Body of pancreas (tissue), 4 donors: ENCODE measurements at regions not wholly inside any gene's neighbourhood (a gene's known extent, or its start where the extent isn't known, plus 50 kb on each side); places are given as distances from the start of the nearest gene placed in this dataset.

Experiments used
- ATAC-seq: fragments of 150-250 bp; one replicate; pipeline ENCODE4 v1.9.1; 2016
- DNase-seq, 4 donors: peaks; one replicate each; pipeline ENCODE4 v3.0.0-alpha.2; 2019
- H3K27ac ChIP-seq, 4 donors: fragments of 200-600 bp; sonication (generic); 1 replicate in 3 of 4; 2 replicates in 1 of 4; pipeline versions ENCODE4 v1.5.1 to v1.6.1; 2016 to 2019; ENCODE audit warnings: mild to moderate bottlenecking in 1 of 4, mixed read lengths in 1 of 4, moderate library complexity in 1 of 4
- H3K27me3 ChIP-seq, 2 donors: fragments of 200-600 bp; sonication (generic); one replicate each; pipeline ENCODE4 v1.6.0; 2016; ENCODE audit warnings: mild to moderate bottlenecking in 1 of 2
- H3K36me3 ChIP-seq, 2 donors: fragments of 200-600 bp; sonication (generic); replicated peaks in 1 of 2; 2 replicates each; pipeline ENCODE4 v1.5.1; 2016; ENCODE audit warnings: low read depth in 2 of 2; ENCODE audit not compliant: insufficient read depth in 1 of 2
- H3K4me1 ChIP-seq: fragments of 200-600 bp; sonication (generic); one replicate; pipeline ENCODE4 v1.6.0; 2016
- H3K4me3 ChIP-seq, 2 donors: fragments of 200-600 bp; sonication (generic); 1 replicate in 1 of 2; 2 replicates in 1 of 2; pipeline ENCODE4 v1.5.1; 2016 to 2019
- H3K9me3 ChIP-seq, 3 donors: fragments of 200-600 bp; sonication (generic); 1 replicate in 2 of 3; 2 replicates in 1 of 3; pipeline ENCODE4 v1.5.1; 2016
- CTCF ChIP-seq, 7 experiments: fragments of 450-650 bp in 4 of 7; fragments of 200-600 bp in 3 of 7; sonication (generic) in 3 of 7; IDR thresholded peaks; one replicate each; pipeline ENCODE4 v1.5.1; 2016 to 2019; ENCODE audit warnings: antibody characterized with exemption in 7 of 7
- POLR2A ChIP-seq, 3 donors: fragments of 450-650 bp; IDR thresholded peaks; one replicate each; pipeline ENCODE4 v1.6.1; 2016; ENCODE audit warnings: antibody characterized with exemption in 3 of 3, mild to moderate bottlenecking in 2 of 3
- WGBS, 2 donors: methylation state at CpG; one replicate each; pipeline ENCODE4 v1.1.5; 2017; 5-methylcytosine and 5-hydroxymethylcytosine counted together
- intact Hi-C: fragments of 100-400 bp; cut with DNase I; formaldehyde crosslinking; loops from one replicate; pipeline ENCODE4 v1.15.1; 2023

- Histone ChIP-seq H3K27ac (no peak overlapping the region), H3K36me3 (no peaks in the 10 kb centered on the region), H3K27me3 (no peaks in the 10 kb centered on the region), H3K4me1 (no peaks in the 10 kb centered on the region), H3K9me3 (no peaks in the 10 kb centered on the region), H3K4me3 (no peak overlapping the region)
- no peak for ATAC-seq
- DNase-seq, result no peak
- intact Hi-C loops, result no loop called here
- TF ChIP-seq POLR2A (IDR thresholded peaks at IDR 0.05) (no peak), CTCF (IDR thresholded peaks at IDR 0.05) (no peak)
- WGBS, 2 donors, result 84 to 86% methylated on average over 7 of the region's 7 CpGs
Measured at GRCh38 chr2:9710311-9710710, 79.5 kb upstream of the YWHAQ start.

GRCh38 chr2:9712263-9712662 is 81.5 kb upstream of the YWHAQ start:
- no peak for TF ChIP-seq POLR2A (IDR thresholded peaks at IDR 0.05)
- TF ChIP-seq CTCF (IDR thresholded peaks at IDR 0.05), result no peak
- WGBS, 2 donors, result 68 to 96% methylated on average over 9 to 10 of the region's 11 CpGs
- Histone ChIP-seq H3K36me3 (no peaks in the 10 kb centered on the region), H3K27me3 (no peaks in the 10 kb centered on the region), H3K4me3 (no peak overlapping the region), H3K9me3 (no peaks in the 10 kb centered on the region), H3K27ac (no peak overlapping the region), H3K4me1 (no peaks in the 10 kb centered on the region)
- DNase-seq (no peak), ATAC-seq (no peak)
- intact Hi-C loops, result no loop called here

- 88 to 89% methylated on average over 14 of the region's 14 CpGs for WGBS, 2 donors
- TF ChIP-seq CTCF (IDR thresholded peaks at IDR 0.05) (no peak), POLR2A (IDR thresholded peaks at IDR 0.05) (no peak)
- Histone ChIP-seq H3K4me1 (no peaks in the 10 kb centered on the region), H3K27me3 (no peaks in the 10 kb centered on the region), H3K4me3 (no peak overlapping the region), H3K9me3 (no peaks in the 10 kb centered on the region), H3K27ac (no peak overlapping the region), H3K36me3 (no peaks in the 10 kb centered on the region)
- DNase-seq, result no peak
- ATAC-seq, result no peak
- intact Hi-C loops, result no loop called here
Measured at GRCh38 chr2:9714630-9715214, 83.9 kb upstream of the YWHAQ start.

- Histone ChIP-seq H3K27me3 (no peaks in the 10 kb centered on the region), H3K4me3 (no peak overlapping the region)
- WGBS, 2 donors, result 79 to 90% methylated on average over 5 to 6 of the region's 6 CpGs
Measured at GRCh38 chr2:9715238-9715637, 84.4 kb upstream of the YWHAQ start.

More at GRCh38 chr2:9715238-9715637, 84.4 kb upstream of the YWHAQ start:
- DNase-seq (no peak), ATAC-seq (no peak)
- no peaks in the 10 kb centered on the region for H3K36me3 ChIP-seq
- TF ChIP-seq CTCF (IDR thresholded peaks at IDR 0.05) (no peak), POLR2A (IDR thresholded peaks at IDR 0.05) (no peak)
- no peaks in the 10 kb centered on the region for H3K4me1 ChIP-seq
- no peaks in the 10 kb centered on the region for H3K9me3 ChIP-seq
- H3K27ac ChIP-seq, result no peak overlapping the region
- intact Hi-C loops, result no loop called here
